HL-60 (cell line): ENCODE measurements at regions not wholly inside any gene's neighbourhood (a gene's known extent, or its start where the extent isn't known, plus 50 kb on each side); places are given as distances from the start of the nearest gene placed in this dataset.

Experiments used
- DNase-seq, 2 experiments: peaks; one replicate each; pipeline ENCODE4 v3.0.0-alpha.2; 2010 to 2020; ENCODE audit warnings: low read depth in 1 of 2, low spot score in 1 of 2
- H3K27ac ChIP-seq: fragments of 250-450 bp; sonication (Bioruptor Pico); replicated peaks from 2 replicates; pipeline ENCODE4 v1.5.1; 2020; ENCODE audit warnings: mild to moderate bottlenecking, moderate library complexity
- H3K27me3 ChIP-seq: fragments of 250-450 bp; sonication (Bioruptor Pico); 2 replicates; pipeline ENCODE4 v1.5.1; 2021; ENCODE audit warnings: mild to moderate bottlenecking, moderate library complexity; ENCODE audit not compliant: insufficient read depth, poor library complexity, severe bottlenecking
- H3K4me3 ChIP-seq: replicated peaks from 2 replicates; pipeline ENCODE4 v1.5.1; 2011; ENCODE audit warnings: mild to moderate bottlenecking, control low read depth, low read length; ENCODE audit not compliant: insufficient read depth
- GABPA ChIP-seq: IDR thresholded peaks from 2 replicates; pipeline ENCODE4 v1.6.1; 2012; ENCODE audit warnings: low read depth
- POLR2AphosphoS5 ChIP-seq: IDR thresholded peaks from 2 replicates; pipeline ENCODE4 v1.6.1; 2012; ENCODE audit warnings: low read depth
- SPI1 ChIP-seq: IDR thresholded peaks from 2 replicates; pipeline ENCODE4 v1.6.1; 2012; ENCODE audit warnings: low read depth, mild to moderate bottlenecking, borderline replicate concordance
- TF ChIP-seq, protein P1 (sequence below): IDR thresholded peaks from 2 replicates; pipeline ENCODE4 v1.6.1; 2012; ENCODE audit warnings: low read depth; ENCODE audit not compliant: insufficient replicate concordance
- TF ChIP-seq, protein P2 (sequence below): IDR thresholded peaks from one replicate; pipeline ENCODE4 v1.5.1; 2011; ENCODE audit warnings: low read length, control low read depth, inconsistent platforms; ENCODE audit not compliant: insufficient read depth

- Histone ChIP-seq H3K27ac (no peak overlapping the region), H3K4me3 (no peak overlapping the region), H3K27me3 (no peaks in the 10 kb centered on the region)
- TF ChIP-seq SPI1: no peak
- TF ChIP-seq POLR2AphosphoS5: no peak
- TF ChIP-seq GABPA: no peak
- TF ChIP-seq, protein P1, sequence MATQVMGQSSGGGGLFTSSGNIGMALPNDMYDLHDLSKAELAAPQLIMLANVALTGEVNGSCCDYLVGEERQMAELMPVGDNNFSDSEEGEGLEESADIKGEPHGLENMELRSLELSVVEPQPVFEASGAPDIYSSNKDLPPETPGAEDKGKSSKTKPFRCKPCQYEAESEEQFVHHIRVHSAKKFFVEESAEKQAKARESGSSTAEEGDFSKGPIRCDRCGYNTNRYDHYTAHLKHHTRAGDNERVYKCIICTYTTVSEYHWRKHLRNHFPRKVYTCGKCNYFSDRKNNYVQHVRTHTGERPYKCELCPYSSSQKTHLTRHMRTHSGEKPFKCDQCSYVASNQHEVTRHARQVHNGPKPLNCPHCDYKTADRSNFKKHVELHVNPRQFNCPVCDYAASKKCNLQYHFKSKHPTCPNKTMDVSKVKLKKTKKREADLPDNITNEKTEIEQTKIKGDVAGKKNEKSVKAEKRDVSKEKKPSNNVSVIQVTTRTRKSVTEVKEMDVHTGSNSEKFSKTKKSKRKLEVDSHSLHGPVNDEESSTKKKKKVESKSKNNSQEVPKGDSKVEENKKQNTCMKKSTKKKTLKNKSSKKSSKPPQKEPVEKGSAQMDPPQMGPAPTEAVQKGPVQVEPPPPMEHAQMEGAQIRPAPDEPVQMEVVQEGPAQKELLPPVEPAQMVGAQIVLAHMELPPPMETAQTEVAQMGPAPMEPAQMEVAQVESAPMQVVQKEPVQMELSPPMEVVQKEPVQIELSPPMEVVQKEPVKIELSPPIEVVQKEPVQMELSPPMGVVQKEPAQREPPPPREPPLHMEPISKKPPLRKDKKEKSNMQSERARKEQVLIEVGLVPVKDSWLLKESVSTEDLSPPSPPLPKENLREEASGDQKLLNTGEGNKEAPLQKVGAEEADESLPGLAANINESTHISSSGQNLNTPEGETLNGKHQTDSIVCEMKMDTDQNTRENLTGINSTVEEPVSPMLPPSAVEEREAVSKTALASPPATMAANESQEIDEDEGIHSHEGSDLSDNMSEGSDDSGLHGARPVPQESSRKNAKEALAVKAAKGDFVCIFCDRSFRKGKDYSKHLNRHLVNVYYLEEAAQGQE: no peak
- TF ChIP-seq, protein P2, sequence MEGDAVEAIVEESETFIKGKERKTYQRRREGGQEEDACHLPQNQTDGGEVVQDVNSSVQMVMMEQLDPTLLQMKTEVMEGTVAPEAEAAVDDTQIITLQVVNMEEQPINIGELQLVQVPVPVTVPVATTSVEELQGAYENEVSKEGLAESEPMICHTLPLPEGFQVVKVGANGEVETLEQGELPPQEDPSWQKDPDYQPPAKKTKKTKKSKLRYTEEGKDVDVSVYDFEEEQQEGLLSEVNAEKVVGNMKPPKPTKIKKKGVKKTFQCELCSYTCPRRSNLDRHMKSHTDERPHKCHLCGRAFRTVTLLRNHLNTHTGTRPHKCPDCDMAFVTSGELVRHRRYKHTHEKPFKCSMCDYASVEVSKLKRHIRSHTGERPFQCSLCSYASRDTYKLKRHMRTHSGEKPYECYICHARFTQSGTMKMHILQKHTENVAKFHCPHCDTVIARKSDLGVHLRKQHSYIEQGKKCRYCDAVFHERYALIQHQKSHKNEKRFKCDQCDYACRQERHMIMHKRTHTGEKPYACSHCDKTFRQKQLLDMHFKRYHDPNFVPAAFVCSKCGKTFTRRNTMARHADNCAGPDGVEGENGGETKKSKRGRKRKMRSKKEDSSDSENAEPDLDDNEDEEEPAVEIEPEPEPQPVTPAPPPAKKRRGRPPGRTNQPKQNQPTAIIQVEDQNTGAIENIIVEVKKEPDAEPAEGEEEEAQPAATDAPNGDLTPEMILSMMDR: no peak
- DNase-seq: no peak
Measured at GRCh38 chr6:126603410-126603809, 263.5 kb downstream of the CENPW start.

- no peak overlapping the region for H3K27ac ChIP-seq
- H3K27me3 ChIP-seq: no peaks in the 10 kb centered on the region
- DNase-seq: no peak
- H3K4me3 ChIP-seq: no peak overlapping the region
- TF ChIP-seq, protein P1: no peak
- TF ChIP-seq, protein P2: no peak
- TF ChIP-seq GABPA: no peak
Measured at GRCh38 chr6:126605089-126605488, 265.2 kb downstream of the CENPW start.

DNA sequence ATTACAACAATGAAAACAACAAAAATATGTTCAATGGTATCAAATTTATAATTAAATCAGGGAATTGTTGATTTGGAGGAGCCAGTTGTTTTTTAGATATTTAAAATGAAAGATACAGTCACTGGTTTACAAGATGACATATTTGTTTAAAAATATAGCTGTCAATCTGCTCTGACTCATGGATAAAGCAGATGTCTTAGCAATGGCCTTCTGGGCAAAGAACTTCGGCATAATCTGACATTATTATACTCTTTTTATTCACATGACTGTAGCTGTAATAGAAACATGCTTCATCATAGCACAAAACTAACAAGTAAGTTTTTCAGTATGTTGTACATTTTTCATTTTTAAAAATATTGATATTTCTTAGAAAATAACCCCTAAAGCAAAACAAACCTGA, 267.4 kb downstream of the CENPW start:
- DNase-seq: no peak
- Histone ChIP-seq H3K27ac (no peak overlapping the region), H3K27me3 (no peaks in the 10 kb centered on the region), H3K4me3 (no peak overlapping the region)
- TF ChIP-seq POLR2AphosphoS5 (no peak), GABPA (no peak), SPI1 (no peak)
- TF ChIP-seq, protein P2: no peak
- TF ChIP-seq, protein P1: no peak
